Suppressor macrophage (primary cell): ENCODE measurements at regions not wholly inside any gene's neighbourhood (a gene's known extent, or its start where the extent isn't known, plus 50 kb on each side); places are given as distances from the start of the nearest gene placed in this dataset.
A peak's percentile ranks its signal among the peaks of the same experiment; 100 is the strongest.
"Not testable (repeated sequence)": the region's sequence is repeated elsewhere in the genome, so short reads cannot be mapped to it uniquely, and the experiment has no call there.

Source experiments
- DNase-seq, 4 experiments: peaks; one replicate each; pipeline ENCODE4 v3.0.0-alpha.2; 2020 to 2022

- DNase-seq: no peak
Measured at GRCh38 chr10:100642295-100642994, 102.9 kb upstream of the PAX2 start.

GRCh38 chr10:100645091-100645490 lies 100.3 kb upstream of the PAX2 start:
- DNase-seq: no peak

GRCh38 chr10:100645613-100646392 lies 99.6 kb upstream of the PAX2 start:
- DNase-seq: no peak

GRCh38 chr10:100647928-100648327 lies 97.5 kb upstream of the PAX2 start:
- no peak for DNase-seq

GRCh38 chr10:100650693-100651092 lies 94.7 kb upstream of the PAX2 start:
- no peak for DNase-seq

GRCh38 chr10:100651099-100651498 lies 94.3 kb upstream of the PAX2 start:
- not testable (repeated sequence) for DNase-seq

- DNase-seq: no peak
Measured at GRCh38 chr10:100651916-100652315, 93.5 kb upstream of the PAX2 start.

- DNase-seq: no peak
Measured at GRCh38 chr10:100652406-100653135, 92.8 kb upstream of the PAX2 start.

GRCh38 chr10:100653238-100653956 lies 92.0 kb upstream of the PAX2 start:
- peak in 2 of 4 experiments; percentile 21 to 37 for DNase-seq

- DNase-seq: peak; percentile 6 to 31 (median 22)
Measured at GRCh38 chr10:100653957-100654781, 91.2 kb upstream of the PAX2 start.

GRCh38 chr10:100654782-100655325 lies 90.5 kb upstream of the PAX2 start:
- no peak for DNase-seq

GRCh38 chr10:100655326-100655759 lies 90.0 kb upstream of the PAX2 start:
- no peak for DNase-seq

GRCh38 chr10:100655760-100656421 lies 89.5 kb upstream of the PAX2 start:
- no peak for DNase-seq

GRCh38 chr10:100656454-100656853 lies 88.9 kb upstream of the PAX2 start:
- DNase-seq: peak in 2 of 4 experiments; percentile 4 to 34

GRCh38 chr10:100658269-100658668 lies 87.1 kb upstream of the PAX2 start:
- DNase-seq: no peak

- DNase-seq: no peak
Measured at GRCh38 chr10:100659361-100660098, 85.9 kb upstream of the PAX2 start.

- DNase-seq: no peak
Measured at GRCh38 chr10:100660365-100660764, 85.0 kb upstream of the PAX2 start.

- no peak for DNase-seq
Measured at GRCh38 chr10:100660945-100661344, 84.4 kb upstream of the PAX2 start.

- DNase-seq: no peak
Measured at GRCh38 chr10:100661520-100661919, 83.9 kb upstream of the PAX2 start.

- no peak for DNase-seq
Measured at GRCh38 chr10:100662067-100662466, 83.3 kb upstream of the PAX2 start.
